DOHH2 (cell line): ENCODE measurements at regions not wholly inside any gene's neighbourhood (a gene's known extent, or its start where the extent isn't known, plus 50 kb on each side); places are given as distances from the start of the nearest gene placed in this dataset.

ENCODE experiments used
- CTCF ChIP-seq: fragments of 200-600 bp; sonication (generic); IDR thresholded peaks from one replicate; pipeline ENCODE4 v1.5.1; 2014; ENCODE audit warnings: antibody characterized with exemption, mild to moderate bottlenecking, low read depth, low read length; ENCODE audit not compliant: poor library complexity, severe bottlenecking
- EZH2phosphoT487 ChIP-seq: fragments of 200-600 bp; sonication (generic); IDR thresholded peaks from 2 replicates; pipeline ENCODE4 v1.6.1; 2017; ENCODE audit warnings: borderline replicate concordance, mild to moderate bottlenecking, antibody characterized with exemption, low read length, moderate library complexity, mixed read lengths

- TF ChIP-seq CTCF = no peak
- no peak for TF ChIP-seq EZH2phosphoT487
These were observed 84.4 kb upstream of the PPFIA2 start for GRCh38 chr12:81843599-81843998.
